Mucosa of descending colon (tissue), 3 donors: ENCODE measurements at regions not wholly inside any gene's neighbourhood (a gene's known extent, or its start where the extent isn't known, plus 50 kb on each side); places are given as distances from the start of the nearest gene placed in this dataset.

Experiments used
- ATAC-seq: fragments of 200-7000 bp; cut with Tn5 transposase; one replicate; pipeline ENCODE4 v1.9.1; 2020; ENCODE audit warnings: mild to moderate bottlenecking, moderate library complexity
- DNase-seq, 3 donors: peaks; one replicate each; pipeline ENCODE4 v3.0.0-alpha.2; 2020
- H3K36me3 ChIP-seq: fragments of 200-600 bp; one replicate; pipeline ENCODE4 v1.8.0; 2021; ENCODE audit warnings: low read depth, mild to moderate bottlenecking
- H3K4me1 ChIP-seq: fragments of 200-600 bp; one replicate; pipeline ENCODE4 v1.8.0; 2021; ENCODE audit warnings: low read depth, mild to moderate bottlenecking
- H3K4me3 ChIP-seq: fragments of 200-600 bp; one replicate; pipeline ENCODE4 v1.8.0; 2021; ENCODE audit warnings: mild to moderate bottlenecking
- H3K9me3 ChIP-seq: fragments of 200-600 bp; one replicate; pipeline ENCODE4 v1.8.0; 2021; ENCODE audit warnings: mild to moderate bottlenecking
- intact Hi-C, 2 donors: fragments of 100-400 bp; cut with DNase I in 1 of 2; cut with micrococcal nuclease in 1 of 2; formaldehyde crosslinking; loops; one replicate each; pipeline versions ENCODE4 v1.11.0 to v1.11.1; 2022; cut with DNase I, micrococcal nuclease
- TF ChIP-seq, protein P1 (sequence below): fragments of 200-600 bp; IDR thresholded peaks from one replicate; pipeline ENCODE4 v1.8.0; 2022; ENCODE audit warnings: antibody characterized with exemption, mild to moderate bottlenecking
- donor health status: DM: no; HTN: no; CAD: no; lungs with moderate emphysema.
- donor health status: DM: no; HTN: no; CAD: no.
- donor health status: DM: no; HTN: yes; CAD: no.

DNA sequence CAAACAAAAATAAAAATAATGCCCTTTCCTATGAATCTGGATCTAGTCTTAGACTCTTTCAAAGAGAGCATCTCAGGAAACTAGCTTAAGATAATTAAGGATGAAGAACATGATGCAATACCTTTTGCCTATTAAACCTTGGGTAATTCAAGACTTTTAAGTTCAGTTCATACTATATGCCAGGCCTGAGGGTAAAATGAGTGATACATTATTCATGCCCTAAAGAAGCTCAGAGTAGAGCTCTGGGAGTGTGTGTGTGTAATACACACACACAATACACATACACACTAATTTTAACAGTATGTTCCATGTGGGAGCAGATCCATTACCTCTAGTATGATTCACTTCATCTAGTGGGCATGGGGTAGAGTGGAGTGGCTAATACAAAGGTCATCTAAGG, 651.4 kb upstream of the CHORDC1 start:
- Histone ChIP-seq H3K36me3 (no peaks in the 10 kb centered on the region), H3K9me3 (peaks cover 17% of the 10 kb centered on the region), H3K4me3 (no peak overlapping the region), H3K4me1 (no peaks in the 10 kb centered on the region)
- intact Hi-C loops, result no loop called here
- DNase-seq, result no peak
- TF ChIP-seq, protein P1, sequence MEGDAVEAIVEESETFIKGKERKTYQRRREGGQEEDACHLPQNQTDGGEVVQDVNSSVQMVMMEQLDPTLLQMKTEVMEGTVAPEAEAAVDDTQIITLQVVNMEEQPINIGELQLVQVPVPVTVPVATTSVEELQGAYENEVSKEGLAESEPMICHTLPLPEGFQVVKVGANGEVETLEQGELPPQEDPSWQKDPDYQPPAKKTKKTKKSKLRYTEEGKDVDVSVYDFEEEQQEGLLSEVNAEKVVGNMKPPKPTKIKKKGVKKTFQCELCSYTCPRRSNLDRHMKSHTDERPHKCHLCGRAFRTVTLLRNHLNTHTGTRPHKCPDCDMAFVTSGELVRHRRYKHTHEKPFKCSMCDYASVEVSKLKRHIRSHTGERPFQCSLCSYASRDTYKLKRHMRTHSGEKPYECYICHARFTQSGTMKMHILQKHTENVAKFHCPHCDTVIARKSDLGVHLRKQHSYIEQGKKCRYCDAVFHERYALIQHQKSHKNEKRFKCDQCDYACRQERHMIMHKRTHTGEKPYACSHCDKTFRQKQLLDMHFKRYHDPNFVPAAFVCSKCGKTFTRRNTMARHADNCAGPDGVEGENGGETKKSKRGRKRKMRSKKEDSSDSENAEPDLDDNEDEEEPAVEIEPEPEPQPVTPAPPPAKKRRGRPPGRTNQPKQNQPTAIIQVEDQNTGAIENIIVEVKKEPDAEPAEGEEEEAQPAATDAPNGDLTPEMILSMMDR, result no peak
- ATAC-seq, result no peak

DNA sequence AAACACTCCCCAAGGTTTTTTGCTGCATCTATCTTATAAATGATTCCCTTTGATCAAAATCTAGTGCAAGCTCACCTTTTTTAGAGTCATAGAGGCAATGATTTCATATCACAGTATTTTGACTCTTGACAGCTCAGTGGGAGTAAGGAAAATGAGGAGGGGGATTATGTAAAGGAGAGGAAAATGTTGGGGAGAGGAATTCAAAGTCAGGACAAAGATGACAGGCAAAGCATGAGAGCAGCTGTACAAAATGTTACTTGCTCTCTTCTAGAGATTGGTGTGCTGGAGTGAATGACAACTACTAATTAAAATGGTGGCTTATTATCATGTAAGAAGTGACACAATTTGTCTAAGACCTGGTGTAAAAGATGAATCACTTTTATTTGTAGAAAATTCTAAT, 644.6 kb upstream of the CHORDC1 start:
- Histone ChIP-seq H3K4me3 (no peak overlapping the region), H3K9me3 (peaks cover 20% of the 10 kb centered on the region), H3K4me1 (no peaks in the 10 kb centered on the region), H3K36me3 (no peaks in the 10 kb centered on the region)
- no peak for DNase-seq
- TF ChIP-seq, protein P1, result no peak
- intact Hi-C loops, result no loop called here
- no peak for ATAC-seq

DNA sequence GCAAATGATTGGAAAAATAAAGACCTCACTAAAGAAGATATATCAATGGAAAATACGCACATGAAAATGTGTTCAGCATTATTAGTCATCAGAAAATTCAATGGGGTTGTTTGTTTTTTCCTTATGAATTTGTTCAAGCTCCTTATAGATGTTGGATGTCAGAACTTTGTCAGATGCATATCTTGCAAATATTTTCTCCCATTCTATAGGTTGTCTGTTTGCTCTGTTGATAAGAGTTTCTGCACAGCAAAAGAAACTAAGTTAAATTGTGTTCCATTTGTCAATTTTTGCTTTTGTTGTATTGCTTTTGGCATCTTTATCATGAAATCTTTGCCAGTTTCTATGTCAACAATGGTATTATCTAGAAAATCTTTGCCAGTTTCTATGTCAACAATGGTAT, 633.9 kb upstream of the CHORDC1 start:
- no peak for ATAC-seq
- no peak overlapping the region for H3K4me3 ChIP-seq
- intact Hi-C loops, result no loop called here
- DNase-seq, result no peak
- TF ChIP-seq, protein P1, result no peak
- no peaks in the 10 kb centered on the region for H3K4me1 ChIP-seq
- no peaks in the 10 kb centered on the region for H3K36me3 ChIP-seq
- H3K9me3 ChIP-seq, result peaks cover 35% of the 10 kb centered on the region

DNA sequence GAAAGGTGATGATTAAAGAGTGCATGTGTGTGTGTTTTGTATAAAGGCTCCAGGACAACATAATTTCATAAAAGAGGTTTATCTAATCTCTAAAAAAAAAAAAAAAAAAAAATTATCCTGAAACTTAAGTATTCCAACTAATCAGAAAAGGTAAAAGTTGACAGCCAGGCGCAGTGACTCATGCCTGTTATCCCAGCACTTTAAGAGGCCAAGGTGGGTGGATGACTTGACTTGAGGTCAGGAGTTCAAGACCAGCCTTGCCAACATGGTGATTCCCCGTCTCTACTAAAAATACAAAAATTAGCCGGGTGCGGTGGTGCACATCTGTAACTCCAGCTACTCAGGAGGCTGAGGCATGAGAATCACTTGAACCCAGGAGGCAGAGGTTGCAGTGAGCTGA, 632.7 kb upstream of the CHORDC1 start:
- no peak for ATAC-seq

DNA sequence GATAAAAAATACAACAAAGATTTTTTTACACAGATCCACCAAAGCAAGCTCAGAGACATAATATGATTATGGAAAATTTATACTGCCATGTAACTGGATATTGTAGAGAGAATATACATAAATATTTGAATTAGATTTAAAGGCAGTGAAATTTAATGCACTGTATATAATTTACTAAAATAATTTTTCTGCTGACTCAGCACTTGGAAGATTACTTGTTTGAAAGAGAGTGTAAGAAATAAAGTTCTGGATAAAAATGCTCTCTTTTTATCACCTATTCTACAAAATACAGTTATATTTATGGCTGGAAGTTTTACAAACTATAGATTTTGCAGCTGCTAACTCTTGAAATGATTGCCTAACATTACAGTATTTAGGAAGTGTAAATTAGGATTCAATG, 628.3 kb upstream of the CHORDC1 start:
- no peak for DNase-seq
- intact Hi-C loops, result no loop called here
- no peaks in the 10 kb centered on the region for H3K36me3 ChIP-seq
- no peak for ATAC-seq
- TF ChIP-seq, protein P1, result no peak
- H3K4me1 ChIP-seq, result no peaks in the 10 kb centered on the region
- H3K9me3 ChIP-seq, result peaks cover 19% of the 10 kb centered on the region
- H3K4me3 ChIP-seq, result no peak overlapping the region

More for the DNA sequence above, 632.7 kb upstream of the CHORDC1 start:
- Histone ChIP-seq H3K9me3 (peaks cover 26% of the 10 kb centered on the region), H3K4me3 (no peak overlapping the region), H3K4me1 (no peaks in the 10 kb centered on the region), H3K36me3 (no peaks in the 10 kb centered on the region)
- TF ChIP-seq, protein P1, result no peak
- intact Hi-C loops, result no loop called here
- no peak for DNase-seq

DNA sequence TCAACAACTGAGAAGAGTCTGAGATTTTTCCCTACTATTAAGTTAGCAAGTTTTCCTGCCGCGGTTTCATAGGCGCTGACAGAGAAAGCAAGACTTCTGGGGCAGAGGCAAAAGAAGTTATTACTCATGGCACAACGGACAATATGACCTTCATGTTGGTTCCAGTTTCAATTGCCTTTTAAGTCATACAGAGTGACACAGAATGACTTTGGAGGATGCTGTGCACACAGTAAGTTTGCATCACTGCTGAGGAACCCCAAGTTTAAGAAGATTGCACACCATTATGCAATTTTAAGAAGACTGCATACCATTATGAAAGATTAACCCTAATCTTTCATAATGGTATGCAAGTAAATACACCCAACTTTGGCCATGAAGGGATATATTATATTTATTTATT, 626.5 kb upstream of the CHORDC1 start:
- no peak for DNase-seq
- H3K36me3 ChIP-seq, result no peaks in the 10 kb centered on the region
- TF ChIP-seq, protein P1, result no peak
- intact Hi-C loops, result no loop called here
- ATAC-seq, result no peak
- no peak overlapping the region for H3K4me3 ChIP-seq
- H3K4me1 ChIP-seq, result no peaks in the 10 kb centered on the region
- H3K9me3 ChIP-seq, result peaks cover 11% of the 10 kb centered on the region
